ENCODE measurements at regions not wholly inside any gene's neighbourhood (a gene's known extent, or its start where the extent isn't known, plus 50 kb on each side); places are given as distances from the start of the nearest gene placed in this dataset.
"Not testable (repeated sequence)": the region's sequence is repeated elsewhere in the genome, so short reads cannot be mapped to it uniquely, and the experiment has no call there.

DNA sequence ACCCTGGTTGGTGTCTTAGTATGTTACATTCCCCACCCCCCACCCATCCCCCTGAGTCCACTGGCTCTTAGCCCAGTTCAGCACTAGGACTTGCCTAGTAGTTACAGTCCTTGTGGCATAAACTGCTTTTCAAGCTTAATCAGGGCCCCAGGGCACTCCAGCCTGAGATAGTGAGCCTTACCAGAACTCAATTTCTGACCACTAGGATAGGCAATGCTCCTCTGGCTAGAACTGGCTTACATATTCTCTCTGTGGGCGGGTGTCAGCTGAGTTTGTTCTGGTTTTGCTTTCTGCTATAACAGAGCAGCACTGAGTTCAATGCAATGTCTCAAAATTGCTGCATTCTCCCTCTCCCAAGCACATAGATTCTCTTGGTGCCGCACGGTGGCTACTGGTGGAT lies 391.4 kb upstream of the DIPK2B start:
- DNase-seq (ENCODE audit: low read depth in 2 of 2) = no peak

DNA sequence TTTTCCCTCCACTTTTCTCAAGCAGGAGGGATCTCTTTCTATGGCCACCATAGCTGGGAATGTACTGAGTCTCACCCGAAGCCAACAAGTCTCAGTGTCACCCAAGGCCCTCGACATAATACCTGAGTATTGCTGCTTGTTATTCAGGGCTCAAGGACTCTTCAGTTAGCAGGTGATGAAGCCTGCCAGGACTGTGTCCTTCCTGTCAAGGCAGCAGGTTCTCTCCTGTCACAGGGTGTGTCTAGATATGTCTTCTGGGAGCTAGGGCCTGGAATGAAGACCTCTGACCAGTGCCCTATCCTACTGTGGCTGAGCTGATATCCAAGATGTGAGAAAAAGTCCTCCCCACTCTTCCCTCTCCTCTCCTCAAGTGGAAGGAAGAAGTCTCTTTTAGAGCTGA lies 391.0 kb upstream of the DIPK2B start:
- no peak for DNase-seq (ENCODE audit: low read depth in 2 of 2)

DNA sequence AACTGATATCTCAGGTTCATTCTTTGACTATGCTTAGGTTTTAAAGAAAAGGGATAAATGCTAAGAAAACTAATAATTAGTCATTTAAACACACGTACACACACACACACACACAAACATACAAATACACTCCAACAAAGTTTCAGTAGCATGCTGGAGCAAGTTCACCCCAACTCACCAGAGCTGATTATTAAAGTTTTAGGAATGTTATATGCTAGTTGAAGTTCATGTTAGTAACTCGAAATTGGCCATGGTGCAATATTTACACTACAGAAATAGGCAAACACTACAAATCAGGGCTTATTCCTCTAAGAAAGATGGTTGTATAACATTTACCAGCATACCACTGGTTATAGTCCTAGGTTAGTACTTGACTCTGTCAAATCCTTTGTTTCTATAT lies 384.0 kb upstream of the DIPK2B start:
- DNase-seq (ENCODE audit: low read depth in 2 of 2) = no peak

DNA sequence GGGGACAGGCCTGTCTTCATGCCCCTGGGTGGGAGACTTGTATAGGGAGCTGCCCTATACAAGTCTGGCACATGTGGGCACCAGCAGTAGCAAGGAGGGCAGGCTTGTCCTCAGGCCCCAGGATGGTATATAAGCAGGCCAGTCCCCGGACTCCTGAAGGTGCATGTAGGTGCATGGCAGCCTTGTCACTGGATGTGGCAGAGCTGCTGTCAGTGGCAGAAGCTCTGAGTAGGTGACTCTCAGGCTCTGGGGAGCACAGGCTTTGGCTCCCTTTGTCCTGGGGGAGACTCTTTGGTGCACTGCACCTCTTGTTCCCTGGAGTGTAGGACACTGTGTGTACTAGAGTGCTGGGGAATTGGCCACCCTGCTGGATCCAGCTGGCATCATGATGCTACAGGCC lies 376.7 kb upstream of the DIPK2B start:
- no peak for DNase-seq (ENCODE audit: low read depth in 2 of 2)

DNA sequence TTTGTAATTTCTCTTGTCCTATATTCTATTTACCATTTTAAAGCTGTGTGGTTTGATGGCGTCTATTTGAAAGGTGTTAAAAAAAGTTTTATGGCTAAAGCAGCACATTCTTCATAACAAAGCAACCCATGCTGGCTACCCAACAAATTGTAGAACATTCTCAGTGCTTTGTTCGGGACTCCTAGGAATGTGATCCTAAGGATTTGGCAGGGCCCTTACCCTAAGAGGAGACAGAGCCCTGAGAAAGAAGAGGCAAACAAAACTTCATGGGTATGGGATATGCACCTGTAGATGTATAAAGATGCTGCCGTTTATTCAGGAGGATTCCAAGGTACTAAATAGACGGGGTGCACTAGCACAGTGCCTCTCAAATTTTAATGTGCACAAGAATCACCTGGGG lies 370.8 kb upstream of the DIPK2B start:
- DNase-seq (ENCODE audit: low read depth in 2 of 2) = no peak

DNA sequence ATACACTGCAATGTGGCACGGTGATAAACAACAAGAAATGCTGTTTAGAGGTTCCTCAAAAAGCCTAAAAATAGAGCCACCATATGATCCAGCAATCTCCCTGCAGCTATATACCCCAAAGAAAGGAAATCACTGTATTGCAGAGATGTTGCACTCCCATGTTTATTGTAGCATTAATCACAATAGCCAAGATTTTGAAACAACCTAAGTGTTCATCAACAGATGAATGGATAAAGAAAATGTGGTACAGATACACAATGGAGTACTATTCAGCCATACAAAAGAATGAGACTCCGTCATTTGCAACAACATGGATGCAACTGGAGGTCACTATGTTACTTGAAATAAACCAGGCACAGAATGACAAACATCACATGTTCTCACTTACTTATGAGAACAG lies 365.8 kb upstream of the DIPK2B start:
- DNase-seq (ENCODE audit: low read depth in 2 of 2) = no peak

DNA sequence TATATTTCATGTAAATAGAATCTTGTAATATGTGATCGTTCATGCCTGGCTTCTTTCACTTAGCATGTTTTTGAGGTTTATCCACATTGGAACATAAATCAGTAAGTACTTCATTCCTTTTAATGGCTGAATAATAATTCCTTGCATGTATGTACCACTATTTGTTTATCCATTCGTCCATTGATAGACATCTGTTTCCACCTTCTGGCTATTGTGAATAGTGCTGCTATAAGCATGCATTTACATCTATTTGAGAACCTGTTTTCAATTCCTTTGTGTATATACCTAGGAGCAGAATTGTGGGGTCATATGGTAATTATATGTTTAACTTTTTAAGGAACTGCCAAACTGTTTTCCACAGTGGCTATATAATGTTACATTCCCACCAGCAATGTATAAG lies 356.7 kb upstream of the DIPK2B start:
- no peak for DNase-seq (ENCODE audit: low read depth in 2 of 2)

DNA sequence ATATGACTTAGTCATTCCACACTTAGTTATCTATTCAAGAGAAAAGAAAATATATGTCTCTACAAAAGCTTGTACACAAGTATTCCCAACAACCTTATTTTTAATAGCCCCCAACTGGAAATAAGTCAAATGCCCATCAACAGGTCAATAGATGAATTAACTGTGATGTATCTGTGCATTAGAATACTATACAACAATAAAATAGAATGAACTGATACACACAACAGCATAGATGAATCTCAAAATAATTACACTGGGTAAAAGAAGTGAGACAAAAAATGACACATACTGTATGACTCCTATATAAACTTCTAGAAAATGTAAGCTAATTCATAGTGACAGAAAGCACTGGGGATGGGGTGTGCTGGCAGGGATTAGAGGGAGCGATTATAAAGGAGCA lies 354.1 kb upstream of the DIPK2B start:
- no peak for DNase-seq (ENCODE audit: low read depth in 2 of 2)

DNA sequence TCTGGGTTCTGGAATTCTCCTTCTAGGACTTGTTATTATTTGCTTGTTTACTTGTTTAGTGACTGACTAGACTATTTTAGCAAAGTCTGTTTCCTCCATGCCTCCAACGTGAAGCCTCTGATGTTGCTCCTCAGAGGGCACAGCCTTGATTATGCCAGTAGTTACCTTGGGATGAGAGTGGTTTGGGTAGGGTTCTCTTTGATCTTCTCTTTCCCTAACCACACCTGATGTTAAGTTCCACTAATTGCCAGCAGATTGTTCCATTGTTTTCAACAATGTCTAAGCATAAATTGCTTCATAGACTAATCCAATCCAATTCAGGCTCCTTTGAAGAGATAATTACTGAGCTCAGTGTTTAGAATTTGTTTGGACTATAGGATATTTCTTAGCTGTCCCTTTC lies 352.7 kb upstream of the DIPK2B start:
- no peak for DNase-seq (ENCODE audit: low read depth in 2 of 2)

DNA sequence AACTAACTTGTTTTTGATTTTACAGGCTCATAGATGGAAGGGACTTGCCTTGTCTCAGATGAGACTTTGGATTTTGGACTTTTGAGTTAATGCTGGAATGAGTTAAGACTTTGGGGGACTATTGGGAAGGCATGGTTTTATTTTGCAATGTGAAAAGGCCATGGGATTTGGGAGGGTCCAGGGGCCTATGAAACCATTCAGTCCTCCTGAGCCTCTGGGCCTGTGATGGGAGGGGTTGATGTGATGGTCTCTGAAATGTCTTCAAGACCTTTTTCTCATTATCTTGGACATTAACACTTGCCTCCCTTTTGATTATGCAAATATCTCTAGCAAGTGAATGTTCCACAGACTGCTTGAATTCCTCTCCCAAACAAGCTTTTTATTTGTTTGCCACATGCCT lies 346.0 kb upstream of the DIPK2B start:
- DNase-seq (ENCODE audit: low read depth in 2 of 2) = not testable (repeated sequence)

DNA sequence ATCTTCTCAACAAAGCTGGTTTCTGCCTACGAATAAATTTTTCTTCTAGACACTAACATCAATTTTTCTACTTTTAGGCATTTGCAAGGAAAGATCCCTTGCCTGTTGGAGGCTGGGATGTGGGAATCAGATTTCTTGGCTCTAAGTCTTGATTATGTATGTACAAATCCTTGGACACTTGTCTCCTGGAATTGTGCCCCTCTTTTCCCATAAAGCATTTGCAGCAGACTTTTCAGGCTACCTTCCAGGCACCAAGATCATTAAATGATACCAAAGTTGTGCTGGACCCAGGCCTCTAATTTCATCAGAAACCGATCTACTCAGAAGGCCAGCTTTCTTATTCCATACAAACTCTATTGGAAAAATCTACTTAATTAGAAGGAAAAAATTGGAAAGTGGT lies 339.5 kb upstream of the DIPK2B start:
- DNase-seq (ENCODE audit: low read depth in 2 of 2) = no peak

DNA sequence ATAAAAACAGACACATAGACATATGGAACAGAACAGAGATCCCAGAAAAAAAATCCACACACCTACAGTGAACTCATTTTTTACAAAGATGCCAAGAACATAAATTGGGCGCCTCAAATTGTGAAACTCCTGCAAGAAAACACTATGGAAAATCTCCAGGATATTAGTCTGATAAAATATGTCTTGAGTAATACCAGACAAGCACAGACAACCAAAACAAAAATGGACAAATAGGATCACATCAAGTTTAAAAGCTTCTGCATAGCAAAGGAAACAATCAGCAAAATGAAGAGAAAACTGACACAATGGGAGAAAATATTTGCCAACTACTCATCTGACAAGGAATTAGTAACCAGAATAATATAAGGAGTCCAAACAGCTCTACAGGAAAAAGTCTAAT lies 337.3 kb upstream of the DIPK2B start:
- no peak for DNase-seq (ENCODE audit: low read depth in 2 of 2)

DNA sequence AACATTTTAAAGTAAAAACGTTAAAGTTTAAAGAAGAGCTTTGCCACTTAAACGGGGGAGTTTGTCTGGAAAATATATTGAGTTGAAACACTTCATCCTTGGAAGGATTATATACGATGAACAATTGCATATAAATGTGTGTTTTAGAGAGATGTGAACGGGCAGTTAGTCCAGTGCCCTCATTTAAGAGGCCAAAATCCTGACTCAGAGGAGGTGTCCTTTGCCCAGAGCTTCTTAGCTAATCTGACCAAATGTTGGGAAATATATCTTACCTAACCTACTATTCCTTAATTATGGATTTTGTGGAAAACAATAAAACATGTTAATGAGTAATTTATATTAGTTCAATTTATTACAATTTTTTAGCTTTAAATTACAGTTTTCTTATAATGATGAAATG lies 327.2 kb upstream of the DIPK2B start:
- no peak for DNase-seq (ENCODE audit: low read depth in 2 of 2)

DNA sequence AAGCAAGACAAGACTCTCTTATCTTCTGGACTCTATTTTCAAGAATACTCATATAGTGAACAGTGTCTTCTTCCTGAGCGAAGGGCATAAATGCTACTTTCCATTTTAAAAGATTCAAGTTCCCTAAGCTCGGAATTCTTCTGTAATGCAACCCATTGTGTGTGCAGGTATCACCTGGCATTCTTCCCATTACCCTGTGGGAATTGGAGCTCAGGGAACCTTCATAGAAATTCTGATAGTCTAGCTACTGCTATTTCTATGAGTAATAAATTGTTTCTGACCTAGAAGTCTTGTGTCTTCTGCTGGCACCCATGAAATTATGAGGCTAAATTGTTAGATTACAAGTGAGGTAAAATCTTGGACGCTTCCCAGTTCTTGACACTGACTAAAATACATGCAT lies 324.1 kb upstream of the DIPK2B start:
- no peak for DNase-seq (ENCODE audit: low read depth in 2 of 2)

DNA sequence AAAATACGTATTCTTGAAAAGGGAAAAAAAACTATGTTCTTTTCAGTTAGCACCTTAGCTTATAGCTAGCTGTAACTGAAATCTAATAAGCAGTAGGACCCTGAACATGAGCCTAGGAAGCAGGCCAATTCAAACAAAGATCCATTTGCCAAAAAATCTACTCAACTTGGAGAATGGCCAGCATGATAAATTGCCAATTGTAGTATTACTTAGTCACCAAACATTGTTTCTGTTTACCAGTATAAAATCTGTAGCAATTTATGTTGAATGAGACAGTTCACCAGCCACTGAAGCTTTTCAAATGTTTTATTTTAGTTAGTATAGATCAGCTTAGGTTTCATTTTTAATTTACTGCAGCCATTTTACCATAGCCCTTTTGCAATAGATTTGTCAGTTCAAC lies 323.6 kb upstream of the DIPK2B start:
- DNase-seq (ENCODE audit: low read depth in 2 of 2) = no peak

DNA sequence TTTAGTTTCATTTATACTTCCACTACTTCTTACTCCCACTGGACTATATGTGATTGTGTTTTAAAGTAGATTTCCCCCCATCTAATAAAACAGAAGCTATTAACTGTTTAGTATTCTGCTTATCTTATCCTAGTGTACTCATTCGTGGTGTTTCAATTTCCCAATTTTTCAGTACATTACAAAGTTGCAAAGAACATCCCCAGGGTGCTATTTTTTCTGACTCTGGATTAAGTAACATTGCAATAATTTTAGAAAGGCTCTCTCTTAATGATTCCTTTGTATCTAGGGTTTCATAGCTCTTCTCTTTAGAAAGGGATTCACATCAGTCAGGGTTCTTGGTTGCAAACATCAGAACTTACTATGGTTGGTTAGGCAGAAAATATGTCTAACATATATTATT lies 317.9 kb upstream of the DIPK2B start:
- DNase-seq (ENCODE audit: low read depth in 2 of 2) = no peak

DNA sequence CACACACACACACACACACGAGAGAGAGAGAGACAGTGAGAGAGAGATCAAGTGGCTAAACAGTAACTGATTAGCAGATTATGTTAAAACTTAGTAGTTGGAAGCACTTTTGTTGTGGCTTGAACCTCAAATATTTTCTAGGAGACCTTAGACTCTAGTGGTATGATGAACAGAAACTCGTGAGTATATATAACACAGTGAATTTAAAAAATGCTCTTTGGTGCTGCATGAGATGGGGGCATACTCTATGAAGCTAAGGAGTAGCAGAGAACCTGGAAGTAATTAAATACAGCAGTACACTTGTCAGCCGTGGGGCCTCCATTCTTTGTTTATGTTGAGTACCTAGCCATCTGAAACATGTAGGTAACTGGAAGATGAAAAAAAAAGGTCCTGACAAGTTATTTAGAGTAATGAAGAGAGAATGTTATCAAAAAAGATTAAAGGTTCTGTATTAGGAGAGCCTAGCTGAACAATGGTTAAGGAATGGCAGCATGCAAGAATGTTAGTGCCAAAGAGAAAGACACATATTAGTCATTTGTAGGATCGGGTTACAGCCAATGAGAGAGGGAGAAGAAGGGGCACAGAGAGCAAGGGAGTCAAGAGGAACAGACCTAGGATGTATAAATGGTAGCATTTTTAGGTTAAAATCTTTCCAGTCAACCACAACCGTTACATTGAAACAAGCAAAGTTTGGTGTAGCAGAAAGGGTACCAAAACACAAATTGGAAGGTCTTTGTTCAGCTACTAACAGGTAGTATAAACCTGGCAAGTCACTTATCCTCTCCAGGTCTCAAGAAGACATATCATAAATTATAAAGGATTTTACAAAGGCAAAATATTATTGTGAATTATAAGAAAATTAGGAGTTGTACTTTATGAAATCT lies 316.7 kb upstream of the DIPK2B start:
- no peak for DNase-seq (ENCODE audit: low read depth in 2 of 2)

DNA sequence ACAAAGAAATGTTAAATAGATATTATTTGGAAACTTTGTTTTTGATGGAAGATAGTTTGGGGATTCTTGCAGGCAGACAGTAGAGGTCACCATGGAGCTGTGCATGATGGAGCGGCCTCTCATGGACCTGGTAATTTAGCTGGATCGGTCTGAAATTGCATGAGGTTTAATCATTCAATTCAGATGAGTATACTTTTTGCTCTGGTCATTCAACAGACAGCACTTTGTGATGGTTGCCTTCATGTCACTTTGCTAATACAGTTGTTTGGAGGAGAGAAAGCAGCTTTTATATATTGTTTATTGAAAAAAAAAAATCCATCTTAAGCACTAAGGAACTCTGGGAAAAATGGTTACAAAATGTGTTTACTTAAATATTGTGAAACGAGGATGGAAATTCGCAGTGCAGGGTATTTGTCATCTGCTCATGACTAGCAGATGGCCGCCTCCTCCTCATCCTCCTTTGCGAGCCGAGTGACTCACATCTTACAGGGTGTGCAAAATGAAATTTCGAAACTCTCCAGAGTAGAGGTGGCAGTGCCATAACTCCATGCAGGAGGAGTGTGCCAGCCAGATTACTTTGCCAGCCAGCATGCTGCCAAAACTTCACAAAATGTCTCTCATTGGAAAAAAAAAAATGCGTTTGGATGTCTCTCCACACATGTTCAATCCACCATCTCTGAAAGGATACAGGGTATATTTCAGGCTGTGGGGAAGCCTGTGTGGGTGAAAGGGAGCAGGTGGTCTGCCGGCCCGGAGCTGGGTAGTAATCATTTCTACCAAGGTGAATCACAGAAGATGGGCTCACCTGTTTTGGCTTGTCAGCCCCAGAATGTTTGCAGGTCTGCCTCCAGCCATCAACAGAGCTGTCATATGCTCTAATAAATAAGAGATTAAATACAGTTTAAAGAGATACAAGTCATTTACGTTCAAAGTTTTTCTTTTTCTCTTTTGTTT lies 314.9 kb upstream of the DIPK2B start:
- DNase-seq (ENCODE audit: low read depth in 2 of 2) = peak in 1 of 2 experiments; percentile 24

DNA sequence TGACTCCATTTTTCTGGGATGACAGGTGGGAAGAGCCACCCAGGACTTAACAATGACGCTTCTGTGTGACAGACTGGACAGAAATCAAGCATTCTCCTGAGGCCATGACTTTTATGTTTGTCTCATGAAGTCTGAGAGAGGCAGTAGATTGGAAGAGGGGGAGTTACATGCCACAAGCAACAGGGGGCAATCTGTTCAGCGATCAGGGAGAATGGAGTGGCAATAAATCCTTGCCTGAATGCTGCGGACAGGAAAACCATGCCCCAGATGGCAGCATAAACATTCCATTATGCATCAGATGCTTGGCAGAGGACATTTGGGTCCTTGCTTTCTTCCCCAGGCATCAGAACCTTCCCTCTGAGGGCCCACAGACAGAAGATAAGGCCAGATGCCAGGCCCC lies 312.4 kb upstream of the DIPK2B start:
- DNase-seq (ENCODE audit: low read depth in 2 of 2) = no peak

DNA sequence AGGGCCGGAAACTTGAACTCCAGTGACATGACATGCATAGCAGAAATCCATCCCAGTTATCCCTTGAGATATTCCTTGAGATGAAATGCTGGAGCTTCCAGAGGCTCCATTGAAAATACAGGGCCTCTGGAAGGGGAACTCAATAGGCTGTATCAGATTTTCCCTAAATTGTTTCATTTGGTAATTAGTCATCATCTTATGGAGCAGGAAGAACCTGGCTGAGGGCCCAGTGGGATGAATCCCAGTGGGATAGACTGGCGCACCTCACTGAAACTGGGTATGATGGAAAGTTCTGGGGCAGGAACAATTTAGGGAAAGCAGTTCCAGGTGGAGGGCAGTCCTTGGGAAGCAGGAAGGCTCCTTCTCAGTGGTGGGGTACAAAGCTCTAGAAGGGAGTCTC lies 307.8 kb upstream of the DIPK2B start:
- DNase-seq (ENCODE audit: low read depth in 2 of 2) = no peak

DNA sequence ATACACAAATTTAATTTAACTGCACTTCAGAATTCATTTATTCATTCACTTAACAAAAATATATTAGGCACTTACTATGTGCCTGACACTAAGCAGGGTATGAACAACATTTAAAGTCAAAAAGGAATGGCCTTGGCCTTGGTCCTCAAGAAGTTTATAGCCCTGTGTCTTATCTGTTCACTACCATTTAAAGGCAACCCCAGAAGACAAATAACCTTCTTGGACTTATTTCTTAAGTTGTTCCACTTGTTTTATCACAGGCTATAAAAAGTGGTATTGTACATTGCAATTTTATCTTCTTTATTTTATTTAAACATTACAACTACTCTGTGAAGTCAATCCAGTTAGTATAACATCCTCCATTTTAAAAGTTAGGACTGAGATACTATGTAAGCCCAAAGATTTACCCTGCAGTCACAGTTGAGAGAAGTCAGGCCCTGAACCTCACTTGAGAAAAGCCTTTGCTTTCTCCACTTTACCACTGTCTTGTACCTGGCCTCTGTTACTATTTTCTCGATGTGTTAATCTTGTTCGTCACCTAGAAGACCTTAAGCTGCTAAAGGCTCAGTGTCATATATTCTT lies 305.6 kb upstream of the DIPK2B start:
- no peak for DNase-seq (ENCODE audit: low read depth in 2 of 2)

DNA sequence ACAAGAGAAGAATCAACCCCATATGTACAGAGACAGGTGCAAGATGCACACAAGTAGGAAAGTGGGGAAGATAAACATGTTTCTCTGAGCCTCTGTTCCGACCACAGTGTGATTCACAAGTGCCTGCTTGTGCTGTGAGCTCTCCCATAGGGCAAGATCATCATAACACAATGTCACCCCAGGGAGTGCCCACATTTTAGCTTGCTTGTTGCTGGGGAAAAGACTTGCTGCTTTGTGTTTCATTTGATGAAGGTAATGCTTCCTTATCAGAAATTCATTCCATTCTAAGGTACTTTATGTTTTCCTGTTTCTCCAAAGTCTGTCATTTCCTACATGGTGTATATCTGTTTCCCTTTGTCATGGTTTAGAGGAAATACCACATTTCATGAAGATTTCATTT lies 304.5 kb upstream of the DIPK2B start:
- DNase-seq (ENCODE audit: low read depth in 2 of 2) = no peak

All from stimulated activated CD4-positive, alpha-beta T cell treated with anti-CD3 and anti-CD28 coated beads, Interleukin-12 subunit alpha, Interleukin-12 subunit beta, amount 100 ng/mL, for 24 hours (primary cell).